GM12878 (cell line): ENCODE measurements at regions not wholly inside any gene's neighbourhood (a gene's known extent, or its start where the extent isn't known, plus 50 kb on each side); places are given as distances from the start of the nearest gene placed in this dataset.

Experiments used
- BMI1 ChIP-seq: fragments of 450-650 bp; IDR thresholded peaks from 2 replicates; pipeline ENCODE4 v1.6.1; 2016; ENCODE audit warnings: mild to moderate bottlenecking, moderate library complexity, borderline replicate concordance
- NR2F1 ChIP-seq: fragments of 450-650 bp; conservative IDR thresholded peaks from 2 replicates; pipeline ENCODE4 v1.6.1; 2017; ENCODE audit warnings: mild to moderate bottlenecking
- POLR2A ChIP-seq: IDR thresholded peaks from 2 replicates; pipeline ENCODE4 v1.6.1; 2011; ENCODE audit warnings: low read depth, mild to moderate bottlenecking, low read length
- RAD21 ChIP-seq: IDR thresholded peaks from 2 replicates; pipeline ENCODE4 v1.6.1; 2011; ENCODE audit warnings: mild to moderate bottlenecking, low read depth, low read length, moderate library complexity; ENCODE audit not compliant: insufficient read depth
- RAD51 ChIP-seq: fragments of 450-650 bp; IDR thresholded peaks from 2 replicates; pipeline ENCODE4 v1.6.1; 2016; ENCODE audit warnings: moderate library complexity, mild to moderate bottlenecking, inconsistent platforms
- RBBP5 ChIP-seq: fragments of 200-600 bp; sonication (generic); conservative IDR thresholded peaks from 2 replicates; pipeline ENCODE4 v1.6.1; 2016
- ZNF24 ChIP-seq: fragments of 450-650 bp; IDR thresholded peaks from 2 replicates; pipeline ENCODE4 v1.6.1; 2017; ENCODE audit warnings: antibody characterized with exemption, mild to moderate bottlenecking
- TF ChIP-seq, protein P1 (sequence below): IDR thresholded peaks from 2 replicates; pipeline ENCODE4 v1.6.1; 2012; ENCODE audit warnings: mild to moderate bottlenecking, low read depth, low read length
- TF ChIP-seq, protein P2 (sequence below): IDR thresholded peaks from 2 replicates; pipeline ENCODE4 v1.6.1; 2011; ENCODE audit warnings: mild to moderate bottlenecking, low read depth, low read length, moderate library complexity; ENCODE audit not compliant: insufficient replicate concordance
- TF ChIP-seq, protein P3 (sequence below): fragments of 150-350 bp; IDR thresholded peaks from 2 replicates; pipeline ENCODE4 v1.6.1; 2016; ENCODE audit warnings: low read depth, low read length
- TF ChIP-seq, protein P4 (sequence below), 3 experiments: IDR thresholded peaks in 2 of 3; conservative IDR thresholded peaks in 1 of 3; 2 replicates each; pipeline ENCODE4 v1.5.1; 2011; ENCODE audit warnings: low read depth in 3 of 3, low read length in 3 of 3, mild to moderate bottlenecking in 3 of 3, control low read depth in 2 of 3, moderate library complexity in 2 of 3, inconsistent platforms in 1 of 3, mixed read lengths in 1 of 3; ENCODE audit not compliant: control insufficient read depth in 2 of 3, insufficient read depth in 1 of 3; ENCODE audit errors: extremely low read depth in 1 of 3
- TF ChIP-seq, protein P5 (sequence below): IDR thresholded peaks from 2 replicates; pipeline ENCODE4 v1.6.1; 2012; ENCODE audit warnings: low read depth, low read length, improper control_type of control experiment

DNA sequence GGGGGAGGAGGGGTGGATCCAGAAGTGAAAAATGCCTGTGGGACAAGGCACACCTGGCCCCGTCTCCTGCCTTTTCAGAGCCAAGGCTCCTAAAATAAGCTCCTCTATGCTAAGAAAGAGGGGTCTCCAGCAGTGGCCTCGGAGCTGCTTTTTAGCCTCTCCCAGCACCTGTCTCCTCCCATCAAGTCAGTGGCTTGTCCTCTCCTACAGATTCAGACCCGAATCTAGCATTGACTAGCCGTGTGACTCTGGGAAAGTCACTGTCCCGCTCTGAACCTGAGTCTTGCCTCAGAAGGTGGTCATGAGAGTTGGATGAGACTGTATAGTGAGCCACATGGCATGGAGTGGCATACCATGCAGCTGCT, 90.8 kb upstream of the THY1 start:
- TF ChIP-seq RAD51 = no peak
- TF ChIP-seq, protein P1, sequence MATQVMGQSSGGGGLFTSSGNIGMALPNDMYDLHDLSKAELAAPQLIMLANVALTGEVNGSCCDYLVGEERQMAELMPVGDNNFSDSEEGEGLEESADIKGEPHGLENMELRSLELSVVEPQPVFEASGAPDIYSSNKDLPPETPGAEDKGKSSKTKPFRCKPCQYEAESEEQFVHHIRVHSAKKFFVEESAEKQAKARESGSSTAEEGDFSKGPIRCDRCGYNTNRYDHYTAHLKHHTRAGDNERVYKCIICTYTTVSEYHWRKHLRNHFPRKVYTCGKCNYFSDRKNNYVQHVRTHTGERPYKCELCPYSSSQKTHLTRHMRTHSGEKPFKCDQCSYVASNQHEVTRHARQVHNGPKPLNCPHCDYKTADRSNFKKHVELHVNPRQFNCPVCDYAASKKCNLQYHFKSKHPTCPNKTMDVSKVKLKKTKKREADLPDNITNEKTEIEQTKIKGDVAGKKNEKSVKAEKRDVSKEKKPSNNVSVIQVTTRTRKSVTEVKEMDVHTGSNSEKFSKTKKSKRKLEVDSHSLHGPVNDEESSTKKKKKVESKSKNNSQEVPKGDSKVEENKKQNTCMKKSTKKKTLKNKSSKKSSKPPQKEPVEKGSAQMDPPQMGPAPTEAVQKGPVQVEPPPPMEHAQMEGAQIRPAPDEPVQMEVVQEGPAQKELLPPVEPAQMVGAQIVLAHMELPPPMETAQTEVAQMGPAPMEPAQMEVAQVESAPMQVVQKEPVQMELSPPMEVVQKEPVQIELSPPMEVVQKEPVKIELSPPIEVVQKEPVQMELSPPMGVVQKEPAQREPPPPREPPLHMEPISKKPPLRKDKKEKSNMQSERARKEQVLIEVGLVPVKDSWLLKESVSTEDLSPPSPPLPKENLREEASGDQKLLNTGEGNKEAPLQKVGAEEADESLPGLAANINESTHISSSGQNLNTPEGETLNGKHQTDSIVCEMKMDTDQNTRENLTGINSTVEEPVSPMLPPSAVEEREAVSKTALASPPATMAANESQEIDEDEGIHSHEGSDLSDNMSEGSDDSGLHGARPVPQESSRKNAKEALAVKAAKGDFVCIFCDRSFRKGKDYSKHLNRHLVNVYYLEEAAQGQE = no peak
- no peak for TF ChIP-seq RAD21
- no peak for TF ChIP-seq RBBP5
- TF ChIP-seq, protein P2, sequence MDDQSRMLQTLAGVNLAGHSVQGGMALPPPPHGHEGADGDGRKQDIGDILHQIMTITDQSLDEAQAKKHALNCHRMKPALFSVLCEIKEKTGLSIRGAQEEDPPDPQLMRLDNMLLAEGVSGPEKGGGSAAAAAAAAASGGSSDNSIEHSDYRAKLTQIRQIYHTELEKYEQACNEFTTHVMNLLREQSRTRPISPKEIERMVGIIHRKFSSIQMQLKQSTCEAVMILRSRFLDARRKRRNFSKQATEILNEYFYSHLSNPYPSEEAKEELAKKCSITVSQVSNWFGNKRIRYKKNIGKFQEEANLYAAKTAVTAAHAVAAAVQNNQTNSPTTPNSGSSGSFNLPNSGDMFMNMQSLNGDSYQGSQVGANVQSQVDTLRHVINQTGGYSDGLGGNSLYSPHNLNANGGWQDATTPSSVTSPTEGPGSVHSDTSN = no peak
- no peak for TF ChIP-seq POLR2A
- TF ChIP-seq, protein P3, sequence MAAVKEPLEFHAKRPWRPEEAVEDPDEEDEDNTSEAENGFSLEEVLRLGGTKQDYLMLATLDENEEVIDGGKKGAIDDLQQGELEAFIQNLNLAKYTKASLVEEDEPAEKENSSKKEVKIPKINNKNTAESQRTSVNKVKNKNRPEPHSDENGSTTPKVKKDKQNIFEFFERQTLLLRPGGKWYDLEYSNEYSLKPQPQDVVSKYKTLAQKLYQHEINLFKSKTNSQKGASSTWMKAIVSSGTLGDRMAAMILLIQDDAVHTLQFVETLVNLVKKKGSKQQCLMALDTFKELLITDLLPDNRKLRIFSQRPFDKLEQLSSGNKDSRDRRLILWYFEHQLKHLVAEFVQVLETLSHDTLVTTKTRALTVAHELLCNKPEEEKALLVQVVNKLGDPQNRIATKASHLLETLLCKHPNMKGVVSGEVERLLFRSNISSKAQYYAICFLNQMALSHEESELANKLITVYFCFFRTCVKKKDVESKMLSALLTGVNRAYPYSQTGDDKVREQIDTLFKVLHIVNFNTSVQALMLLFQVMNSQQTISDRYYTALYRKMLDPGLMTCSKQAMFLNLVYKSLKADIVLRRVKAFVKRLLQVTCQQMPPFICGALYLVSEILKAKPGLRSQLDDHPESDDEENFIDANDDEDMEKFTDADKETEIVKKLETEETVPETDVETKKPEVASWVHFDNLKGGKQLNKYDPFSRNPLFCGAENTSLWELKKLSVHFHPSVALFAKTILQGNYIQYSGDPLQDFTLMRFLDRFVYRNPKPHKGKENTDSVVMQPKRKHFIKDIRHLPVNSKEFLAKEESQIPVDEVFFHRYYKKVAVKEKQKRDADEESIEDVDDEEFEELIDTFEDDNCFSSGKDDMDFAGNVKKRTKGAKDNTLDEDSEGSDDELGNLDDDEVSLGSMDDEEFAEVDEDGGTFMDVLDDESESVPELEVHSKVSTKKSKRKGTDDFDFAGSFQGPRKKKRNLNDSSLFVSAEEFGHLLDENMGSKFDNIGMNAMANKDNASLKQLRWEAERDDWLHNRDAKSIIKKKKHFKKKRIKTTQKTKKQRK = no peak
- no peak for TF ChIP-seq BMI1
- TF ChIP-seq NR2F1 = no peak
- TF ChIP-seq, protein P4, sequence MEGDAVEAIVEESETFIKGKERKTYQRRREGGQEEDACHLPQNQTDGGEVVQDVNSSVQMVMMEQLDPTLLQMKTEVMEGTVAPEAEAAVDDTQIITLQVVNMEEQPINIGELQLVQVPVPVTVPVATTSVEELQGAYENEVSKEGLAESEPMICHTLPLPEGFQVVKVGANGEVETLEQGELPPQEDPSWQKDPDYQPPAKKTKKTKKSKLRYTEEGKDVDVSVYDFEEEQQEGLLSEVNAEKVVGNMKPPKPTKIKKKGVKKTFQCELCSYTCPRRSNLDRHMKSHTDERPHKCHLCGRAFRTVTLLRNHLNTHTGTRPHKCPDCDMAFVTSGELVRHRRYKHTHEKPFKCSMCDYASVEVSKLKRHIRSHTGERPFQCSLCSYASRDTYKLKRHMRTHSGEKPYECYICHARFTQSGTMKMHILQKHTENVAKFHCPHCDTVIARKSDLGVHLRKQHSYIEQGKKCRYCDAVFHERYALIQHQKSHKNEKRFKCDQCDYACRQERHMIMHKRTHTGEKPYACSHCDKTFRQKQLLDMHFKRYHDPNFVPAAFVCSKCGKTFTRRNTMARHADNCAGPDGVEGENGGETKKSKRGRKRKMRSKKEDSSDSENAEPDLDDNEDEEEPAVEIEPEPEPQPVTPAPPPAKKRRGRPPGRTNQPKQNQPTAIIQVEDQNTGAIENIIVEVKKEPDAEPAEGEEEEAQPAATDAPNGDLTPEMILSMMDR (IDR thresholded peaks at IDR 0.05 in 2 of 3, conservative IDR thresholded peaks at IDR 0.05 in 1 of 3; ENCODE audit: control insufficient read depth in 2 of 3, extremely low read depth in 1 of 3, insufficient read depth in 1 of 3, low read depth in 3 of 3, low read length in 3 of 3) = no peak
- TF ChIP-seq, protein P5, sequence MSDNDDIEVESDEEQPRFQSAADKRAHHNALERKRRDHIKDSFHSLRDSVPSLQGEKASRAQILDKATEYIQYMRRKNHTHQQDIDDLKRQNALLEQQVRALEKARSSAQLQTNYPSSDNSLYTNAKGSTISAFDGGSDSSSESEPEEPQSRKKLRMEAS = no peak
- TF ChIP-seq ZNF24 = no peak
